WTC11 (cell line): ENCODE measurements at regions not wholly inside any gene's neighbourhood (a gene's known extent, or its start where the extent isn't known, plus 50 kb on each side); places are given as distances from the start of the nearest gene placed in this dataset.

Source experiments
- ELF4 ChIP-seq: sonication (generic); formaldehyde crosslinking; IDR thresholded peaks from 2 replicates; pipeline ENCODE4 v1.8.1; 2022; ENCODE audit warnings: low read depth, mild to moderate bottlenecking, moderate library complexity, missing genetic modification reagents
- NR2C2 ChIP-seq: sonication (generic); formaldehyde crosslinking; IDR thresholded peaks from 2 replicates; pipeline ENCODE4 v1.8.0; 2022; ENCODE audit warnings: mild to moderate bottlenecking, missing genetic modification reagents
- NR3C1 ChIP-seq: sonication (generic); formaldehyde crosslinking; conservative IDR thresholded peaks from 2 replicates; pipeline ENCODE4 v1.8.1; 2023; ENCODE audit warnings: low read depth, mild to moderate bottlenecking, missing genetic modification reagents
- TF ChIP-seq, protein P1 (sequence below): sonication (generic); formaldehyde crosslinking; IDR thresholded peaks from 2 replicates; pipeline ENCODE4 v1.8.0; 2022; ENCODE audit warnings: mild to moderate bottlenecking, missing genetic modification reagents
- TF ChIP-seq, protein P2 (sequence below): sonication (generic); formaldehyde crosslinking; IDR thresholded peaks from 2 replicates; pipeline ENCODE4 v1.8.1; 2023; ENCODE audit warnings: mild to moderate bottlenecking, missing genetic modification reagents, borderline replicate concordance
- TF ChIP-seq, protein P3 (sequence below): fragments of 250-450 bp; sonication (Bioruptor Pico); IDR thresholded peaks from 2 replicates; pipeline ENCODE4 v1.9.0; 2021; ENCODE audit warnings: mild to moderate bottlenecking, borderline replicate concordance
- TF ChIP-seq, protein P4 (sequence below): fragments of 200-600 bp; IDR thresholded peaks from 2 replicates; pipeline ENCODE4 v1.8.0; 2022; ENCODE audit warnings: antibody characterized with exemption

DNA sequence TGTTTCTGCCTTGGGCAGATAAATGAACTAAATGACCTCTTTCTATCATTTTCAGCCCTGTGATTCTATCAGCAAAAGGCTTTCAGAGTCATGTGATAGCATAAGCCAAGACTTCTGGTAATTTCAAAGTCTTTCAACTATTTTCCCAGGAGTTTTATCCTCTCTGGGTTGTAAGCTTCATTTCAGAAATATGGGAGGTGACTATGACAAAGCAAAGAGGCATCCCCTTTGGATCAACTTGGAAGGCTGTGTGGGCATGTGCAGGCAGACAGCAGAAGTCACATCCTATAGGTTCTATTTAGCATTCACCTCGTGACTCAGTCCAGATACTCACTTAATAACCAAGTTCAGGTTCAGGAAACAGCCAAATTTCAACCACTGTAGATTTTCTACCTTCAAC is 149.0 kb upstream of the FST start:
- TF ChIP-seq, protein P1, sequence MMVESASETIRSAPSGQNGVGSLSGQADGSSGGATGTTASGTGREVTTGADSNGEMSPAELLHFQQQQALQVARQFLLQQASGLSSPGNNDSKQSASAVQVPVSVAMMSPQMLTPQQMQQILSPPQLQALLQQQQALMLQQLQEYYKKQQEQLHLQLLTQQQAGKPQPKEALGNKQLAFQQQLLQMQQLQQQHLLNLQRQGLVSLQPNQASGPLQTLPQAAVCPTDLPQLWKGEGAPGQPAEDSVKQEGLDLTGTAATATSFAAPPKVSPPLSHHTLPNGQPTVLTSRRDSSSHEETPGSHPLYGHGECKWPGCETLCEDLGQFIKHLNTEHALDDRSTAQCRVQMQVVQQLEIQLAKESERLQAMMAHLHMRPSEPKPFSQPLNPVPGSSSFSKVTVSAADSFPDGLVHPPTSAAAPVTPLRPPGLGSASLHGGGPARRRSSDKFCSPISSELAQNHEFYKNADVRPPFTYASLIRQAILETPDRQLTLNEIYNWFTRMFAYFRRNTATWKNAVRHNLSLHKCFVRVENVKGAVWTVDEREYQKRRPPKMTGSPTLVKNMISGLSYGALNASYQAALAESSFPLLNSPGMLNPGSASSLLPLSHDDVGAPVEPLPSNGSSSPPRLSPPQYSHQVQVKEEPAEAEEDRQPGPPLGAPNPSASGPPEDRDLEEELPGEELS, result no peak
- TF ChIP-seq, protein P2, sequence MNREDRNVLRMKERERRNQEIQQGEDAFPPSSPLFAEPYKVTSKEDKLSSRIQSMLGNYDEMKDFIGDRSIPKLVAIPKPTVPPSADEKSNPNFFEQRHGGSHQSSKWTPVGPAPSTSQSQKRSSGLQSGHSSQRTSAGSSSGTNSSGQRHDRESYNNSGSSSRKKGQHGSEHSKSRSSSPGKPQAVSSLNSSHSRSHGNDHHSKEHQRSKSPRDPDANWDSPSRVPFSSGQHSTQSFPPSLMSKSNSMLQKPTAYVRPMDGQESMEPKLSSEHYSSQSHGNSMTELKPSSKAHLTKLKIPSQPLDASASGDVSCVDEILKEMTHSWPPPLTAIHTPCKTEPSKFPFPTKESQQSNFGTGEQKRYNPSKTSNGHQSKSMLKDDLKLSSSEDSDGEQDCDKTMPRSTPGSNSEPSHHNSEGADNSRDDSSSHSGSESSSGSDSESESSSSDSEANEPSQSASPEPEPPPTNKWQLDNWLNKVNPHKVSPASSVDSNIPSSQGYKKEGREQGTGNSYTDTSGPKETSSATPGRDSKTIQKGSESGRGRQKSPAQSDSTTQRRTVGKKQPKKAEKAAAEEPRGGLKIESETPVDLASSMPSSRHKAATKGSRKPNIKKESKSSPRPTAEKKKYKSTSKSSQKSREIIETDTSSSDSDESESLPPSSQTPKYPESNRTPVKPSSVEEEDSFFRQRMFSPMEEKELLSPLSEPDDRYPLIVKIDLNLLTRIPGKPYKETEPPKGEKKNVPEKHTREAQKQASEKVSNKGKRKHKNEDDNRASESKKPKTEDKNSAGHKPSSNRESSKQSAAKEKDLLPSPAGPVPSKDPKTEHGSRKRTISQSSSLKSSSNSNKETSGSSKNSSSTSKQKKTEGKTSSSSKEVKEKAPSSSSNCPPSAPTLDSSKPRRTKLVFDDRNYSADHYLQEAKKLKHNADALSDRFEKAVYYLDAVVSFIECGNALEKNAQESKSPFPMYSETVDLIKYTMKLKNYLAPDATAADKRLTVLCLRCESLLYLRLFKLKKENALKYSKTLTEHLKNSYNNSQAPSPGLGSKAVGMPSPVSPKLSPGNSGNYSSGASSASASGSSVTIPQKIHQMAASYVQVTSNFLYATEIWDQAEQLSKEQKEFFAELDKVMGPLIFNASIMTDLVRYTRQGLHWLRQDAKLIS (CRISPR knock-in tag), result no peak
- TF ChIP-seq, protein P3, sequence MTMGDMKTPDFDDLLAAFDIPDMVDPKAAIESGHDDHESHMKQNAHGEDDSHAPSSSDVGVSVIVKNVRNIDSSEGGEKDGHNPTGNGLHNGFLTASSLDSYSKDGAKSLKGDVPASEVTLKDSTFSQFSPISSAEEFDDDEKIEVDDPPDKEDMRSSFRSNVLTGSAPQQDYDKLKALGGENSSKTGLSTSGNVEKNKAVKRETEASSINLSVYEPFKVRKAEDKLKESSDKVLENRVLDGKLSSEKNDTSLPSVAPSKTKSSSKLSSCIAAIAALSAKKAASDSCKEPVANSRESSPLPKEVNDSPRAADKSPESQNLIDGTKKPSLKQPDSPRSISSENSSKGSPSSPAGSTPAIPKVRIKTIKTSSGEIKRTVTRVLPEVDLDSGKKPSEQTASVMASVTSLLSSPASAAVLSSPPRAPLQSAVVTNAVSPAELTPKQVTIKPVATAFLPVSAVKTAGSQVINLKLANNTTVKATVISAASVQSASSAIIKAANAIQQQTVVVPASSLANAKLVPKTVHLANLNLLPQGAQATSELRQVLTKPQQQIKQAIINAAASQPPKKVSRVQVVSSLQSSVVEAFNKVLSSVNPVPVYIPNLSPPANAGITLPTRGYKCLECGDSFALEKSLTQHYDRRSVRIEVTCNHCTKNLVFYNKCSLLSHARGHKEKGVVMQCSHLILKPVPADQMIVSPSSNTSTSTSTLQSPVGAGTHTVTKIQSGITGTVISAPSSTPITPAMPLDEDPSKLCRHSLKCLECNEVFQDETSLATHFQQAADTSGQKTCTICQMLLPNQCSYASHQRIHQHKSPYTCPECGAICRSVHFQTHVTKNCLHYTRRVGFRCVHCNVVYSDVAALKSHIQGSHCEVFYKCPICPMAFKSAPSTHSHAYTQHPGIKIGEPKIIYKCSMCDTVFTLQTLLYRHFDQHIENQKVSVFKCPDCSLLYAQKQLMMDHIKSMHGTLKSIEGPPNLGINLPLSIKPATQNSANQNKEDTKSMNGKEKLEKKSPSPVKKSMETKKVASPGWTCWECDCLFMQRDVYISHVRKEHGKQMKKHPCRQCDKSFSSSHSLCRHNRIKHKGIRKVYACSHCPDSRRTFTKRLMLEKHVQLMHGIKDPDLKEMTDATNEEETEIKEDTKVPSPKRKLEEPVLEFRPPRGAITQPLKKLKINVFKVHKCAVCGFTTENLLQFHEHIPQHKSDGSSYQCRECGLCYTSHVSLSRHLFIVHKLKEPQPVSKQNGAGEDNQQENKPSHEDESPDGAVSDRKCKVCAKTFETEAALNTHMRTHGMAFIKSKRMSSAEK (CRISPR knock-in tag), result no peak
- no peak for TF ChIP-seq NR3C1
- no peak for TF ChIP-seq ELF4 (CRISPR knock-in tag)
- TF ChIP-seq, protein P4, sequence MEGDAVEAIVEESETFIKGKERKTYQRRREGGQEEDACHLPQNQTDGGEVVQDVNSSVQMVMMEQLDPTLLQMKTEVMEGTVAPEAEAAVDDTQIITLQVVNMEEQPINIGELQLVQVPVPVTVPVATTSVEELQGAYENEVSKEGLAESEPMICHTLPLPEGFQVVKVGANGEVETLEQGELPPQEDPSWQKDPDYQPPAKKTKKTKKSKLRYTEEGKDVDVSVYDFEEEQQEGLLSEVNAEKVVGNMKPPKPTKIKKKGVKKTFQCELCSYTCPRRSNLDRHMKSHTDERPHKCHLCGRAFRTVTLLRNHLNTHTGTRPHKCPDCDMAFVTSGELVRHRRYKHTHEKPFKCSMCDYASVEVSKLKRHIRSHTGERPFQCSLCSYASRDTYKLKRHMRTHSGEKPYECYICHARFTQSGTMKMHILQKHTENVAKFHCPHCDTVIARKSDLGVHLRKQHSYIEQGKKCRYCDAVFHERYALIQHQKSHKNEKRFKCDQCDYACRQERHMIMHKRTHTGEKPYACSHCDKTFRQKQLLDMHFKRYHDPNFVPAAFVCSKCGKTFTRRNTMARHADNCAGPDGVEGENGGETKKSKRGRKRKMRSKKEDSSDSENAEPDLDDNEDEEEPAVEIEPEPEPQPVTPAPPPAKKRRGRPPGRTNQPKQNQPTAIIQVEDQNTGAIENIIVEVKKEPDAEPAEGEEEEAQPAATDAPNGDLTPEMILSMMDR, result no peak
- no peak for TF ChIP-seq NR2C2
